Loucy (cell line): ENCODE measurements at regions not wholly inside any gene's neighbourhood (a gene's known extent, or its start where the extent isn't known, plus 50 kb on each side); places are given as distances from the start of the nearest gene placed in this dataset.

Experiments
- H2AFZ ChIP-seq: fragments of 200-600 bp; sonication (generic); 2 replicates; pipeline ENCODE4 v1.6.0; 2016; ENCODE audit warnings: antibody characterized with exemption, mild to moderate bottlenecking, low read length, moderate library complexity
- H3F3A ChIP-seq: fragments of 200-600 bp; 2 replicates; pipeline ENCODE4 v1.6.0; 2016; ENCODE audit warnings: antibody characterized with exemption, low read depth, mild to moderate bottlenecking
- H3K27me3 ChIP-seq: fragments of 200-600 bp; sonication (generic); 2 replicates; pipeline ENCODE4 v1.6.1; 2014; ENCODE audit warnings: low read length, mild to moderate bottlenecking; ENCODE audit not compliant: insufficient read depth, poor library complexity, severe bottlenecking
- H3K36me3 ChIP-seq: fragments of 200-600 bp; sonication (generic); 2 replicates; pipeline ENCODE4 v1.6.1; 2016; ENCODE audit warnings: low read length; ENCODE audit not compliant: insufficient read depth
- H3K4me1 ChIP-seq: fragments of 200-600 bp; sonication (generic); 2 replicates; pipeline ENCODE4 v1.5.1; 2014; ENCODE audit warnings: low read length, mild to moderate bottlenecking; ENCODE audit not compliant: insufficient read depth, poor library complexity, severe bottlenecking
- H3K4me2 ChIP-seq: fragments of 200-600 bp; sonication (generic); 2 replicates; pipeline ENCODE4 v1.6.0; 2014; ENCODE audit warnings: antibody characterized with exemption, low read length, low read depth, mild to moderate bottlenecking; ENCODE audit not compliant: poor library complexity, severe bottlenecking
- H3K4me3 ChIP-seq: fragments of 200-600 bp; sonication (generic); 2 replicates; pipeline ENCODE4 v1.5.1; 2014; ENCODE audit warnings: low read length, mild to moderate bottlenecking, mixed read lengths; ENCODE audit not compliant: poor library complexity, severe bottlenecking
- H3K79me2 ChIP-seq: fragments of 200-600 bp; sonication (generic); 2 replicates; pipeline ENCODE4 v1.6.1; 2014; ENCODE audit warnings: low read length; ENCODE audit not compliant: insufficient read depth
- H3K9ac ChIP-seq: fragments of 200-600 bp; sonication (generic); 2 replicates; pipeline ENCODE4 v1.6.0; 2014; ENCODE audit warnings: mild to moderate bottlenecking, low read depth, low read length, moderate library complexity; ENCODE audit not compliant: poor library complexity, severe bottlenecking
- H3K9me2 ChIP-seq: fragments of 200-600 bp; sonication (generic); replicated peaks from 2 replicates; pipeline ENCODE4 v1.6.1; 2016; ENCODE audit warnings: low read depth, low read length, mixed read lengths
- H3K9me3 ChIP-seq: fragments of 200-600 bp; sonication (generic); 2 replicates; pipeline ENCODE4 v1.6.1; 2014; ENCODE audit warnings: mild to moderate bottlenecking, antibody characterized with exemption, low read length, low read depth; ENCODE audit not compliant: insufficient read depth
- H4K20me1 ChIP-seq: fragments of 200-600 bp; sonication (generic); 2 replicates; pipeline ENCODE4 v1.6.0; 2014; ENCODE audit warnings: antibody characterized with exemption, low read length, mild to moderate bottlenecking; ENCODE audit not compliant: insufficient read depth, poor library complexity, severe bottlenecking
- CTCF ChIP-seq: fragments of 200-600 bp; sonication (generic); conservative IDR thresholded peaks from 2 replicates; pipeline ENCODE4 v1.5.1; 2014; ENCODE audit warnings: mild to moderate bottlenecking, antibody characterized with exemption, low read length
- EZH2phosphoT487 ChIP-seq: fragments of 200-600 bp; IDR thresholded peaks from 2 replicates; pipeline ENCODE4 v1.6.1; 2018; ENCODE audit warnings: antibody characterized with exemption, mild to moderate bottlenecking, moderate library complexity, borderline replicate concordance

DNA sequence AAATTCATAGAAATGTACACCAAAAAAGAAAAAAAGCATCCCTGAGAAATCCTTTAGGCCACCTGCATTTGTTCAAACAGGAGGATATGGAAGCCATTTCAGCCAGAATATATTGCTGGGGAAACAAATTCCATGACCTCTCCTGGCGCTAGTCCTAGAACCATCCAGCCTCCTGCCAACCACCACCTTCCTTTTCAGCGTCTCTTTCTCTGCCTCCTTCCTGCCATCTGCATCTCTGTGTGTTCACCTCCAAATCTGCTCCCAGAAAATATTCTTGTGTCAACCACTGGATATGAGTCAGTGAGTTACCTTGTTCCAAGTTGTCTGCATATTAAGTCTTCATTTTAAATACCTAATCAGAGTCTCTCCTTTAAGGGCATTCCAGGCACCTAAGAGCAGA is 50.6 kb upstream of the NPY start:
- no peak overlapping the region for H3K9ac ChIP-seq
- no peaks in the 10 kb centered on the region for H3K9me3 ChIP-seq
- TF ChIP-seq EZH2phosphoT487 (no peak), CTCF (no peak)
- H3K9me2 ChIP-seq: no peaks in the 10 kb centered on the region
- H3F3A ChIP-seq: no peaks in the 10 kb centered on the region
- H3K79me2 ChIP-seq: no peaks in the 10 kb centered on the region
- peaks cover 9% of the 10 kb centered on the region for H3K27me3 ChIP-seq
- H3K4me2 ChIP-seq: no peak overlapping the region
- H3K4me3 ChIP-seq: no peak overlapping the region
- no peaks in the 10 kb centered on the region for H4K20me1 ChIP-seq
- H3K4me1 ChIP-seq: no peaks in the 10 kb centered on the region
- H3K36me3 ChIP-seq: no peaks in the 10 kb centered on the region
- H2AFZ ChIP-seq: no peak overlapping the region
